Stimulated activated CD4-positive, alpha-beta T cell treated with anti-CD3 and anti-CD28 coated beads, Interleukin-2, amount 100 ng/mL, for 24 hours (primary cell): ENCODE measurements at regions not wholly inside any gene's neighbourhood (a gene's known extent, or its start where the extent isn't known, plus 50 kb on each side); places are given as distances from the start of the nearest gene placed in this dataset.
"Not testable (repeated sequence)": the region's sequence is repeated elsewhere in the genome, so short reads cannot be mapped to it uniquely, and the experiment has no call there.

Experiments
- DNase-seq, 2 donors: peaks; one replicate each; pipeline ENCODE4 v3.0.0-alpha.2; 2020

DNA sequence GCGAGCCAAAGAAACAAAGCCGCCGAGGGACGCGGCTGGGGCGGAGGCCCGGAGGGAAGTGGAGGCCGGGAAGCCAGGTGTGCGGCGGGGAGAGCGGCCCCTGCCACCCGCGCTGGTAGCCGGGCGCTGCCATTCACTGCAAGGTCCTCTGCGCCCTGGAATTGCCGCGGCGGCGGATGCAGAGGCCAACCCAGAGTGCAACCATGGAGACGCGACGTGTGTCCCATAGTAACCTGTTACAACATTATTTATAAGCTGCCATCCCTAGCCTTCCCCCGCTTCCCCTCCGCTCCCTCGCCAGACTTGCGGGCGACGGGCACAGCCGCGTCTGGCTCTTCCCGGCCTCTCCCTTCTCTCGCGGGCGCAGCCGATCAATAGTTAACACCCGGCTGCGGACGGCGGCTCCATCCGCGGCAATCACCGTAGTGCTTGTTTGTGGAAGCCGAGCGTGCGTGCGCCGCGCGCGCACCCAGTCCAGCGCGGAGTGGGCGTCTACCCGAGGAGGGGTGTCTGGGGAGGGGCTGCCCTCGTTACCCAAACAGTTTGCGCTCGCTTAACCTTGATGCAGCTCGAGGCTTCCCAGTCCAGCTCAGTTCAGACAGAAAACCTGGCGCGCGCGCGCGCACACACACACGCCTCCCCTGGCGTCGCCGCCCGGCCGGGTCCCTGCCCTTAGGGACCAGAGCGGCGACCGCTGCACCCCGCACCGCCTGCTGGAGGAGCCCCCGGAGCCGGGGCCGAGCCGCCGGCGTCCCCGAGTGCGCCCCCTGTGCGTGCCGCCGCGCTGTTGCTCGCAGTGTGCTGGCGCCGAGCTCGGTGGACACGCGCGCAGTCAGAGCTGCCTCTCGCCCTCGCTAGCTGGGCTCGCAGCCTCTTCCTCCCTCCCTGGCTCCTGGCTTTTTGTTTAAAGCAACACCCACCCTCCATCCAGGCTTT is 165.4 kb upstream of the DPP6 start:
- no peak for DNase-seq

DNA sequence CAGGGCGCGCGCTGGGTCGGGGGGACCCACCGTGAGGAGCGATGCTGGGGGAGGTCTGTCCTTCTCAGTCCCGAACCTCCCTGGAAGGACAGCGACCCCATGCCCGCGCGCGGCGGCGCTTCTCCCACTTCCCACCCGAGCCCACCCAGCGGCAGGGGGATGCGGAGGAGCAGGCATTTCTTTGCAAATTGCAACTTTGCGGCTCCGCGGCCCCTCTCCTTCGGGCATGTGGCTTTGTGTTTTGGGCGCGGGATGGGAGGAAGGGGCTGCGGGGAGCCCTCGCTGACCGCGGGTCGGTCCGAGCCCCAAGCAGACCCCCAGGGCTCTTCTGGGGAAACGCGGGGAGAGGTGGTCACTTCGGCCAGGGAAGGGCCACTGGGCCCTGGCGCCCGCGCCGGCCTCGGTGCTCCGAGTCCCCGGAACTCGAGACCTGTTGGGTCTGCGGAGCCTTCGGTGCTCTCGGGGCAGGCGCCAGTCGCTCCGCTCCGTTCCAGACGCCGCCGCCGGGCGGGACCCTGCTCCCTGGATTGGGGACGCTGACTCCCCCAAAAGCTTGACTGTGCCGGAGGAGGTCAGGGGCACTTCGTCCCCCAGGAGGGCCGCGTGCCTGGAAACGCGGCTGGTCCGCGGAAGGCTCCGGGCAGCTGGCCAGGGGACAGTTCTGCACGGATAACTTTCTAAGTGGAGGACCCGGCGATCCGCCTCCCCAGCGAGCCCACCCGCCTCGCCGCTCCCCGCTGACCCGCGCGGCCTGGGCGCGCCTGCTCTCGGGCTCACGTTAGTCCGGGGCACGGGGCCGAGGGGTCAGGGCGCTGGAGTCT is 164.2 kb upstream of the DPP6 start:
- no peak for DNase-seq

DNA sequence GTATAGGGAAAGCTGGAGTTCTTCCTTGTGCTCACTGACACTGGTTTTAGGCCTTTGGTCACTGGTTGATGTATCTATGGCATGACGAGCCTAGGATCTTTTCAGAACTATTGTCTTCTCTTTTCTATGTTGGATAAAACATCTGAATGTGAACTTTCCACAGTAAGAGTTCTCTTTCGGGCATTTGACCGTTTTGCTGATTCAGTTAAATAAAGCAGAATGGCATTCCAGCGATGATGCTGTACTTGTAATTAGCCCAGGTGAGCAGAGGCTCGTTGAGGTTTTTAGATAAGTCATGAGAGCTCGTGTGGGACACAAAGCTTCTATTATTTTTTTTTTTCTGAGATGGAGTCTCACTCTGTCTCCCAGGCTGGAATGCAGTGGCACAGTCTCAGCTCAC is 160.2 kb upstream of the DPP6 start:
- no peak for DNase-seq

DNA sequence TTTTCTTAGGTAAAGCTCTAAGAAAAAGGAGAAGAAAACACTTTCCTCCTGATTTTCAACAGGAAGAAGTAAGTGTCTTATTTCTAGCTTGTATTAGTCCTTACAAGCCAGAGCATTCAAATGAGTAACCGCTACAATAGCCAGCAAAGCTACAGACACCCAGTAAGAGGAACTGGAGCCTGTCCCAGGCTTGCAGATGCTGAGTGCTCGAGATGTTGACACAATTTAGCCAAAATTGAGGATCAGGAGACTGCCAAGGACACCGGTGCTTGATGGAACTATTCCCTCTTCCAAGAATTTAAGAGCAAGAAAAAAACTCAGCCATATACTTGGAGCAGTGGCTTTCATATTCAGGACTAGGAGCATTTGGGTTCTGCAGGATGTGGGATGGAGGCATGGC is 149.3 kb upstream of the DPP6 start:
- no peak for DNase-seq

DNA sequence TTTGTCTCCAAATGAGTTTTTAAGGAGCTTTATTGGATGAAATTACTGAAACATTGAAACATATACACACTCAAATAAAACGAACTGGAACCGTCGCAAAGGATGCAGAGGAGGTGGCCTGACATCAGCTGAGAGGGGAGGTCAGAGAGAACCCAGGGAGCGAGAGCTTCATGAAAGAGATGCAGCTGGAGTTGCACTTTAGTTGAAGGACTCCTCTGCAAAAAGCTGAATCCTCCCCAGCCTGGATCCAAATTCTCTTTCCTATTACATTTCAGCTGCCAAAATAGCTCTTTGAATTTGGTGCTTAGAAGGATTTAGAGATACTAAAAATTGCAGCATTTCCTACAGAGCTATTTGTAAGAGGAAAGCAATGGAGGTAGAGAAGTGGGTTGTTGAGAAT is 140.0 kb upstream of the DPP6 start:
- DNase-seq: no peak

DNA sequence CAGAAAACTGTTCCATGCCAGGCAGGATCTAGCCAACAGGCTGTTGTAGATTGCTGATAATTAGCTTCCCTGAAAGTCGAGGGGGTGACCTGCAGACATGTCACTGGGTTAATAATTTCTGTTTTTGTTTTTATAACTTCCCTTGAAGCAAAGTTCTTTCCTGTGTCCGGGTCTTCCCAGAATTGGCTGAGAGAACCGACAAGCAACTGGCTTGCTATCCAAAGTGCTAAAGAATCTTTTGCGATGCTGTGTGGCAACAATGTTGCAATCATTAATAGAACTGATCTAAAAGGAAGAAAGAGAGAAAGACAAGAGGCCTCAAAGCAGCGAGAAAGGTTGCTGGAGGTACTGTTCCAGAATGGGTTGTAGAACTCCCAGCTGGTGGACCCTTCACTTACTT is 132.1 kb upstream of the DPP6 start:
- DNase-seq: no peak

DNA sequence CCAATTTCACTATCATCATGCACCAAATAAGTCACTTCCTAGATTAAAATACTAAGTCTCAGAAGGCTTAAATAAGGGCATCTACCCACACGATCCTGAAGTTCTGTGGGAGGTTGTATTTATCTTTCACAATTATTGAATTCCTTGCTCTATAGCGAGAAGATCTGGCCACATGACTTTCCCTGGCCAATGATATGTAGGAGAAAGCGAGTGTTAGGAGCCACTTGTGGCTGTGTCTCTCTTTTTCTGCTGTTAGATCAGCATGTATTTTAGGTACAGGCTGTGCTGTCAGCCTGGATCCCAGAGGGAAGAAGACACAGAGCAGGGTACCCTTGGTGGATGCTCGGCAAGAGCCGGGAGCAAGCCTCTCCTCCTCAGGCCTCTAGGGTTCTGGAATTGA is 131.3 kb upstream of the DPP6 start:
- no peak for DNase-seq

DNA sequence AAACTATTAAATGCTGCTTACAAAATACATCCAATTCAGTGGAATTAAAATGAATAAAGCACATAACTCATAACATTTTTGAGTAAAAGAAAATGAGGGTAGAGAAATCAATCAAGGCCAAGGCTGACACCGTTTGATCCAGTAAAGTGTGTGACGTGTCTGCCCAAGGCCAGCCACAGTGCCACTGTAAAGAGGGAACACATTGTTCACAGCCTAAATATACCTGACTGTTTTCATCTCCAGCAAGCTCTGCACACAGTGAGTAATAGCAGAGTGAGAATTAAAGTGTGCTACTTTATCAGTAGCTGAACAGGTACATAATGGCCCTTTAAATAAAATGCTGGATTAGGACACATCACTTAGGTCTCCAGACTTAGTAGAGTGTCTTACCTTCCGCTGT is 130.8 kb upstream of the DPP6 start:
- no peak for DNase-seq

DNA sequence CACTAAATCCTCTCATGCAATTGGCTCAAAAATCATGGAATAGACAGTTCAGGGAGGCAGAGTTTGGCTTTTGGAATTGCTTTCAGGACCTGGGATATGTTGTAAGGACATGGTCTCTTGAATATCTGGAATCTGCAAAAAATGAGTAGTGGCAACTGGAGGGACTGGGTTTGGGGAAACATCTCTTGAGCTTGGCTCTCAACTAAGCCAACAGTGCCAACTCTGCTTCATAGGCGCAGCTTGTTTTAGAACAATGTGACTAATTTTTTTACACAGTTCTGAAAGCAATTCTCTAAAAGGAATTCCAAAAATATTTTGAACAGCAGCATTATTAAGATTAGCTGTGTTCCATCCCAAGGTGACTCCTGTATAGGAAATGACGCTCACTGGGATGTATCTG is 121.5 kb upstream of the DPP6 start:
- no peak for DNase-seq

DNA sequence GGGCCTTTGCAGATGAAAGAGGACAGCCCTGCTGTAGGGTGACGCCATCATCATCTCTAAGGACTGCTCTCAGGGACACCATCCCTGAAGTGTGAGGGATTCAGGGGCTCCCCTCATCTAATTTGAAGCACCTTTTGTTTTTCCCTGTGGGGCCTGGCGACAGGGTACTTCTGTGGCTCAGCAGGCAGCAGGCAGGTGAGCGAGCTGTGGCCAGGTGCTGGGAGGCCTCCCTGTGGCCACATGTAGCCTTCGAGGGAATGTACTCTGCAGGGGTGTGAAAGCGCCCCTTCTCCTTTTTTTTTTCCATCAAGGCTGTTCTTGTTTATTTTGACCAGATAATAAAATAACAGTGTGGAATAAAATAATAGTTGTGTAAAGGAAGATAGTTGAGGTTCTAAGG is 118.2 kb upstream of the DPP6 start:
- no peak for DNase-seq

DNA sequence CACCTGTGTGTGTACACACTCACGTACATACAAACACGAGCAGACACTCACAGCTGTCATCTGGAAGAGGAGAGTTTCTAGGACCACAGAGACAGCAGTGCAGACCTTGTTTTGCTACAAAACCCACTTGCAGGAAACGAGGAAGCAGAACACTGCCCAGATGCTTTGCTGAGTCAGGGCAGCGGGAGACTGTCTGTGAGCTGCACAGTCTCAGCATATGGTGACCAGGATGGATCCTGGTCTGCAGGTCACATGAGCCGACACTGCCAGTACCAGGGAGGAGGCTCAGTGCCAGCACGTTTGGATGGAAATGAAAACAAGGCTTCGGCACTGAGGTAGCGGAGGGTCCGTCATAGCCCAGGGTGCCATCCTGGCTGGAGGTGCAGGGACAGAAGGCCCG is 117.6 kb upstream of the DPP6 start:
- DNase-seq: no peak

DNA sequence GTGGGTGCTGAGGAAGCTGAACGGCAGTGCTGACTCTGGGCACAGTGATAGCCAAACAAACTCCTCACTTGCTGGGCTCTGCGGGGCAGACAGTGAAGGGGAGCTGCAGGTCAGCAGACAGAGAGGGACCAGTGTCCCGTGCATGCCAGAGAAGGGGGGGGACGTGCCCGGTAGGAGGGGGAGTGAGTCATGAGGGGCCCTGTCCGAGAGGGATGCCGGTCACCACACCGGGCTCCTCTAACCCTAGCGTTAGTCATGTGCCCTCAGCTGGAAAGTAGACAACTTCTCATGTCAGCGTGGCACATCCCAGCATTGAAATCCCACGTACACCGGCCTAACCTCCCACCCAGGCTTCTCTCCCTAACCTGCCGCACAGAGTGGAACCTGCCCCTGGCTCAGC is 117.1 kb upstream of the DPP6 start:
- no peak for DNase-seq

DNA sequence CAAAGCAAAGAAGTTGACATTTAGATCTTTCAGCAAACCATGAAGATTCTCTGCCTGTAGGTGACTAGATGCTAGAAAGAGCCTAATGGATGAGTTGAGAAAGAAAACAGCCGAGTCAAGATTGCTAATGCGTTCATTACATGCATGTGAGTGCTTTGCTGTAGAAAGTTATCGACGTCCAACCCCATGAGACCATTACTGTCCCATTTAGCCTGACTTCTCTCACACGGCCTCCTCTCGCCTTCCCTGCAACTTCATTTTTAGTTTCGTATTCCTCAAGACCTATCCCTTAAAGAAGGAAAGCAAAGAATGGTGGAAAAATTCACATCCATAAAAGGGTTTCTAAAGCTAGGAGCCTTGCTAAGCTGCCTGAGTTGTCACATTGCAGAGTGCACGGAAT is 113.7 kb upstream of the DPP6 start:
- DNase-seq: no peak

DNA sequence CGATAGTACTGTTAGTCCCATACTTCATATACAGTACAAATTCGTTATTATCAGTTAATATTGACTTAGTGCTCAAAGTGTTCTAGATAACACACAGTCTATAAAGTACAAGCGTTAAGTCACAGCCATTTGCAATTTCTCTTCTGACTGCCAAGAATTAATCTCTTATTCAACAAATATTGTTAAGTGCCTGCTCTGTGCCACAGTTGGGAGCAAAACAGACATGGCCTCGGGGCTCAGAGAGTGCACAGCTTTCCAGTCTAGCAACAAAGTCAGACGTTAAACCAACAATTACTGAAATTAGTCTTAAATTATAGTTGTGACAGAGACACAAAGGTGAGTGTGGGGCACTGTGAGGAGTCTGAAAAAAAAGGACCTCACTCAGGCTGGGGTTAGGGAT is 113.0 kb upstream of the DPP6 start:
- no peak for DNase-seq

DNA sequence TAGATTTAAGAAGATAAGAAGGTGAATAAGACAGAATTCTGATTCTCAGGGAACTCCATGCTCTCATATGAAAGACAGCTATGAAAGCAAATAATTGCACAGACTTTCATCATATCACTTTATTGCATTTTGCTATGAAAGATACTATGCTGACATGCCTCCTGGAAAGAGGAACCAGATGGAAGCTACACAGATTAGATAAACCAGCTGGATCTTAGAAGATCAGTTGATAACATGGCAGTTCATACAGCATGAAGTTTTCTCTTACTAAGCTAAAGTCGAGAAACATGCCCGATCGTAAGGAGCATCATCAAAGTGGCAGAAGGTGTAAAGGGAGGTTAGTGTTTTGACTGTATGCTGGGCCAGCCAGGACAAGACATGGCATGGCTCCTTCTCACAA is 112.5 kb upstream of the DPP6 start:
- DNase-seq: no peak

DNA sequence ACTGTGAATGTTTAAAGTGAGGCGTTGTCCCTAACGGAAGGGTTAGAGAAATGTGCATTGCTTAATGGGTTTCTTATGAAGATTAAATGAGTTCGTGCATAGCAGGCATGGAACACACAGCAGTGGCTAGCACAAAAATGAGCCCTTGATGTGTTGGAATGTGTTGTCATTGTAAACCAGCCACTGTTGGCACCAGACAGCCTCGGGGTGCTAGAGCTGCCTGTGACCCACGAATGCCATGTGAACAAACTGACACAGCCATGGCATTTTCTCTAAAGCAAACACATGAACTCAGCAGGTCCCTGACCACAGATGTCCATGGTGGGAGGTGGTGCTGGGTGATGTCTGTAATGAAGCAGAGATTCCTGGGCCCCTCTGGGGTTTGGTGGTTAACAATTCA is 111.1 kb upstream of the DPP6 start:
- no peak for DNase-seq

DNA sequence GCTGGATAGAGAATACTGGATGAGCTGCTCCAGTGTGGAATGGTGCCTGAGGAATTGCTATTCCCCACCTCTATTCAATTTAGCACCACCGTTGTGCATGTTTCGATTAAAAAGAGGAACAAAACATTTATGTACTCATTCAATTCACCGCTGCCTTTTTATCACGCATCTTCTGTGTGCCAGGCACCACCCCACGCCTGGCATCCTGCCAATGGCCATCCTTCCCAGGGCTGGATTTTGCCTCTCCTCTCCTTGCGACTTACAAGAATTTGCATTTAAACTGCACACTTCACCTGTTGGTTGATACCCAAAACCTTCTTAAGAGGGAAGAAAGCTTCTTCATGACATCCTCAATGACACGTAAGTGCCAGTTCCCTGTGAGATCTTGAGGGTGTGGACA is 110.2 kb upstream of the DPP6 start:
- no peak for DNase-seq

DNA sequence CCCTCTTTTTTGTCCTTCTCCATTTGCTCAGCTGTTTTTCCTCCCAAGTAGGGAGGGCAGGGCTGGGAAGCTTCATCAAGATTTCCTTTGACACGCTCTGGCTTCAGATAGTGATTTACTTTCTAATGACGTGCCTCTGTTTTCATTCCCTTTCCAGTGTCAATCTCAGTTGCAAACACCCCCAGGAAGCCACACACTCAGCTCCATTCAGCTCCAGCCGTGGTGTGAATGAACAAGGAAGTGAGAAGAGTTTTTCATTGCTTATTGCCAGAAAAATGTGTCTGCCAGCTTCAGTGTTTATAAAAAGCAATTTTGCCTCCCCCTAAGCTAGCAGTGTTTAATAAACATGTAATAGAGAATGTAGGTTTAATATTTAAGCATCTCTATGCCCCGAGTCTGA is 108.7 kb upstream of the DPP6 start:
- DNase-seq: no peak

DNA sequence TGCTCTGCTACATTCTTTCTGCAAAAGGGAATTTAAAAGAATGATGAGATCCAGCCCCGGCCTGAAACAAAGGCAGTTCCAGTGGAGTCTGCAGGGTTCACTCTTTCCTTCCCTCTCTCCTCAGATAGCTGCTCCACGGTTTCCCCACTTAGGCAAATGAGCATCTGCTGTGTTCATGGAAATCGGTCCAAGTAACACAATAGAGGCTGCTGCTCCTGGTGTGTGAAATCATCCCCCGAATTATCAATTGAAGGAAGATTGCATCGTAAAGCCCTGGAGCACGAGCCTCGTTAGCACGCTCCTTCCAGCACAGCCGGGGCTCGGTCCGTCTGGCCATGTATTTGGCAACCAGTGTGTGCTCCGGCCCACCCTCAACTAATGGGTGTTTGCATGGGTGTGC is 108.3 kb upstream of the DPP6 start:
- DNase-seq: no peak

DNA sequence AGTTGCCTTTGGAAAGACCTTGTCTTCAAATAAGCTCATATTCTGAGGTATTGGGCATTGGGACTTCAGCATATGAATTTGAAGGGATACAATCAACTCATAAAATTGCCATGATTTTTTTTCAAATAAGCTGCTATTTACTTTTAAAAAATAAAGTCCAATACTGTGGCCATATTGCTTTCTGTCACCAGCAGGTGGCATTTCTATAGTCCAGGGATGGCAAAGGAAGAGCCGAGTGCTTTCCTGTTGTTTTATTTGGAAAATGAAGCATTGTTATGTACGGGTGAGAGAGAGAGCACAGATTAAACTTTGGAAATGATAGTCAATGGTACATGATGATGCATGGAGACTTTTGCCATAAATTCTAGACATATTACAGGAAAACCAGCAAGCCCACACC is 104.1 kb upstream of the DPP6 start:
- DNase-seq: no peak

DNA sequence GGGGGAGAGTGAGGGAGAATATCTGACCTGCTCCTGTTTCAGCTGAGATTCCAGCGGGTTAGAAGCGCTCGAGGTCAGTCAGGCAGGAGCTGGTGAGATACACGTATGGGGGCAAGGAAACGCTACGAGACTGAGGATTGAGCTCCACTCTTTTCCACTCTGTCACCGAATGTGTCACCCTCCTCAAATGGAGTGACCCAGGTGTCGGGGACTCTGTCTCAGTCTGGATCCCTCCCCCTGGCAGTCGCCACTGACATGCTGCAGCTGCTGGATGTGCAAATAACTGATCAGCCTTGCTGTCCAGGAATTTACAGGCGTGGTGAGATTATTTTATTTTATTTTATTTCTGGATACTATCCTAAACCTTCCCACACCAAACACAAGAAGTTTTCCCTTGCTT is 100.9 kb upstream of the DPP6 start:
- DNase-seq: no peak

DNA sequence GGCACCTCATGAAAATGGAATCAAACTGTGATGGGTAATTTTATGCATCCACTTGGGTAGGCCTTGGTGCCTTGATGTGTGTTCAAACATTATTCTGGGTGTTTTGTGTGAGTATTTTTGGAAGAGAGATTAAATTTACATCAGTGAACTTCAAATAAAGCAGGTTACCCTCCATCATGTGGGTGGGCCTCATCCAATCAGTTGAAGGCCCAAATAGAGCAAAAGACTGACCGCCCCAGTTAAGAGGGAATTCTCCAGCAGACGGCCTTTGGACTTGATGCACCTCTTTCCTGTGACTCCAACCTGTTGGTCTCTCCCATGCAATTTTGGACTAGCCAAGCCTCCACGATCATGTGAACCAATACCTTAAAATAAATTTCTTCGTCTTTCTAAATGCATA is 97.7 kb upstream of the DPP6 start:
- DNase-seq: no peak

DNA sequence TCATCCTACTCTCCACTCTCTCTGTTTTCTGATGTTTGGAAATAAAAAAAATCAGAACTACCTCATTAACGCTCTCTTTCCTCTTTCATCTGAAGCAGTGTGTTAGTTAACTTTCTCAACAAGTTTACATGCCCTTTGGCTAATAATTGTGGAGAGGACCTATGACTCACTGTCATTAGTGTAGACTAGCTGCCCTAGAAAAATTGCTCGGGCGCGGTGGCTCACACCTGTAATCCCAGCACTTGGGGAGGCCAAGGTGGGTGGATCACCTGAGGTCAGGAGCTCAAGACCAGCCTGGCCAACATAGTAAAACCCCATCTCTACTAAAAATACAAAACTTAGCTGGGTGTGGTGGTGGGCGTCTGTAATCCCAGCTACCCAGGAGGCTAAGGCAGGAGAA is 94.5 kb upstream of the DPP6 start:
- DNase-seq: not testable (repeated sequence)

DNA sequence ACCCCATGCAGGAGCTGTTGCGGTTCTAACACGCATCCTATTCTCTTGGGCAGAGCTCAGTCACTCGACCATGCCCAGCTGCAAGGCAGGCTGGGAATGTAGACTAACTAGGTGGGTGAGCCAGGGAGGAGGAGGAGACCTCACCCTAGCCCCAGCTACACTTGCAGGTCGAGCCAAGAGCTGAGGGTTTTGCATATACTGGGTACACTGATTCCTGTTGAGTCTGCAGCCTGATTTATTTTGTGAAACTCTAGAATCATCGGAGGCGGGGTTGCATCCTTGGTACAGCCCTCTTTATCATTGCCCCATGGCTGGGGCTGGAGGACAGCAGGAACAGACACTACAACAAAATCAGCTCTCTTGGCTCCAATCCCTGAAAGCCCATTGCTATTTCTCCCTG is 93.8 kb upstream of the DPP6 start:
- not testable (repeated sequence) for DNase-seq
